OCI-M2 (cell line): ENCODE measurements at regions not wholly inside any gene's neighbourhood (a gene's known extent, or its start where the extent isn't known, plus 50 kb on each side); places are given as distances from the start of the nearest gene placed in this dataset.
"Not testable (repeated sequence)": the region's sequence is repeated elsewhere in the genome, so short reads cannot be mapped to it uniquely, and the experiment has no call there.

Experiments
- DNase-seq: peaks from one replicate; lab custom pipeline; 2025; ENCODE audit not compliant: unreplicated experiment; lab: John Stamatoyannopoulos, UW

GRCh38 chr14:83133981-83134645 lies 1600.5 kb upstream of the SEL1L start:
- DNase-seq = no peak

DNA sequence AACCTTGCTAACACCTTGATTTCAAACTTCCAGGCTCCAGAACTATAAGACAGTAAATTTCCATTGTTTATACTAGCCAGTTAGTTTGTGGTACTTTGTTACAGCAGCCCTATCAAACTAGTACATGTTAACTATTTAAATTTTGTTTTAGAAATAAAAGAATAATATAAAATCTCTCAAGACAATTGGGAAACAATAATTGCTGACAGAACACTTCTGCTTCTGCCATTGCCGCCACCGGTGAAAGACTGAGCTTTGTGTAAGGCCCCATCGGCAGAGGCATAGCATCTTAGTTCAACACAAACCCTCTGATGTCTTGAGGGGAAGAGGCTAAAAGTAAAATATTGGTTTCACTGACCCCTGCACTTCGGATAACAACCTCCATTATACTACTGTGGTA lies 1607.1 kb upstream of the SEL1L start:
- DNase-seq = no peak

DNA sequence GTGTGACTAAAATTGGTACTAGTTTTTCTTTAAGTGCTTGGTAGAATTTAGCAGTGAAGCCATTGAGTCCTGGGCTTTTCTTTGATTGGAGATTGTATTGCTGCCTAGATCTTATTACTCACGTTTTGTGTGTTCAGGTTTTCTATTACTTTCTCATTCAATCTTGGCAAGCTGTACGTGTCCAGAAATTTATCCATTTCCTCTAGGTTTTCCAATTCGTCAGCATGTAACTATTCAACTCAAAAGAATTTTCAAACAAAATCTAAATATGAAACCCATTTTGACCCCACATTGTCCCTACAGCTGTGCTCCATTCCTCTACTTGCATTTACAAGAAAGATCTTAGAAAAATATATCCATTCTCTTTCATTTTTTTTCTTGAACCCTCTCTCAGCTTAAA lies 1613.4 kb upstream of the SEL1L start:
- DNase-seq = no peak

- DNase-seq = no peak
Measured at GRCh38 chr14:83151571-83151970, 1617.9 kb upstream of the SEL1L start.

GRCh38 chr14:83153081-83153480 lies 1619.4 kb upstream of the SEL1L start:
- no peak for DNase-seq

DNA sequence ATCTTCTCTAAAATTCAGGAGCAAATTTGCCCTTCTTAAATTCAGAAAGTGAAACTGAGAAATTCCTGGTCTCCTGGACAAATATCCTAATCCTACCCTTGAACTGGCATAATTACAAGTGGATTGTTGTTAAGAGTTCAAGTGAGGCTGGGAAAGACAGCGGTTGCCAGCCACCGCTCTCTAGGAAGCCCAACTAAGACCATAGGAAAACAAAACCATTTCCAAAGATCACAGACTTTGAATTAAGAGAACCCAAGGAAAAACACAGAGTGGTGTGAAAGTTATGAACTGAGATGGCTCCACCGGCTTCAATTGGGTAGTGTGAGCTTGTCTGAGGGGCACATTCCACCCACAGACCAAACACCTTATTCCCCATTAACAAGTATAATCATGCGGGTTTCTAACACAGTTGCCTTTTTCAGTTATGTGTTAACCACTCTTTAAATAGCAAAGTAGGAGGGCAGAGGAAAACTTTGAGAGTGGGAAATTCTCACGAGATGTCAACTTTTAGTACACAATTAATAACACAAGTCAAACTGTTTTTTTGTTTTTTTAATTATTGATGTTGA lies 1628.8 kb upstream of the SEL1L start:
- DNase-seq = no peak

- no peak for DNase-seq
Measured at GRCh38 chr14:83163016-83163415, 1629.4 kb upstream of the SEL1L start.

DNA sequence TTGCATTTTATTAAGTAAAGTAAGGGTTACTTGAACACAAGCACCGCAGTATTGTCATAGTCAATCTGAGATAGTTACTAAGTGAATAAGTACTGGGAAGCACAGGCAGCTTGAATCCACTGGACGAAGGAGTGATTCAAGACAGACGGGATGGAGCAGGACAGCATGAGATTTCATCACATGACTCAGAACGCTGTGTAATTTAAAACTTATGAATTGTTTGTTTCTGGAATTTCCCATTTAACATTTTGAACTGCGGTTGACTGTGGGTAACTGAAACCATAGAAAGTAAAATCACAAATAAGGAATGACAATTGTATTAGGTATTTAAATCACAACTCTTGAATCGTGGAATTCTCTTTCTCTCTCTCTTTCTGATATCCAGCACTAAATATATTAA lies 1630.4 kb upstream of the SEL1L start:
- DNase-seq = no peak

DNA sequence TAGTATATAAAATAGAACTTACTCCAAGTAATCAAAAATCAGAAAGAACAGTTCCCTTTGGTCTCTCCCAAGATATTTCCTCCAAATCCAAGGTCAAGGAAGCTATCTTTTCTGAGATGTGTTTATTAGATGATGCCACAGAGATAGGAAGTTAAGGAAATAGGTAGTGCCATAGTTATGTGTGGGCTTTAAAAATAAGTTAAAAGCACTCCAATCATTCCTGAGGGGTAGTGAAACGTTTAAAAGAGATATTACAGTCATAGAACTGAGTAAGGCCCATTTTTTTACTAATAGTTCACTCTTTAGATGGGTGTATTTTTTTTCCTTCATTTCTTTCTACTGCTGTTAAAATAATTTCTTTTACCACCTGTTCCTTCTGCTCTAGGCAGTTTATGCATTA lies 1630.9 kb upstream of the SEL1L start:
- no peak for DNase-seq

GRCh38 chr14:83170165-83170564 lies 1636.5 kb upstream of the SEL1L start:
- no peak for DNase-seq

GRCh38 chr14:83171761-83172160 lies 1638.1 kb upstream of the SEL1L start:
- DNase-seq = no peak

GRCh38 chr14:83172363-83172762 lies 1638.7 kb upstream of the SEL1L start:
- no peak for DNase-seq

DNA sequence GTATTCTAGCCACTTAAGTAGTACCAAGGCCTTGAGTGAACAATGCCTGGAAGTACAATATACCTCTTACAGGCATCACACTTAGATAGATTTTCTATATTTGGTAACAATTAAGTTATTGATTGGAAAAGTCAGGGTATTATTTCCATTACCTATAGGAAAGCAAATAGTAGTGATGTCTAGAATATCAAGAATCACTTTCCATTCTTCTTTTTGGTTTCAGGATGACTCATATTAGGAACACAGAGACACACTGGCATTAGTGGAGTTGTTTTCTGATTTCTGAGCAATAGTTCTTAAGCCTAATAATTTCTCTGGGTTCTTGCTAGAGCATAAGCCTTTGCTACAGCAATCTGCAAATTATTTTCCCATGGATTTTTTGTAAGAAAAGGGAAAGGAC lies 1640.0 kb upstream of the SEL1L start:
- no peak for DNase-seq

- DNase-seq = no peak
Measured at GRCh38 chr14:83184531-83184930, 1650.9 kb upstream of the SEL1L start.

DNA sequence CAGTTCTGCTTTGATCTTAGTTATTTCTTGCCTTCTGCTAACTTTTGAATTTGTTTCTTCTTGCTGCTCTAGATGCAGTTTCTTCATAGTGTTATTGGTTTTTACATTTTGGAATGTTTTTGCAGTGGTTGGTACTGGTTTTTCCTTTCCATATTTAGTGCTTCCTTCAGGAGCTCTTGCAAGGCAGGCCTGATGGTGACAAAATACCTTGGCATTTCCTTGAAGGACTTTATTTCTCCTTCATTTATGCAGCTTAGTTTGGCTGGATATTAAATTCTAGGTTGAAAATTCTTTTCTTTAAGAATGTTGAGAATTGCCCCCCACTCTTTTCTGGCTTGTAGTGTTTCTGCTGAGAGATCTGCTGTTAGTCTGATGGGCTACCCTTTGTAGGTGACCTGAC lies 1654.7 kb upstream of the SEL1L start:
- not testable (repeated sequence) for DNase-seq

GRCh38 chr14:83196236-83196635 lies 1662.6 kb upstream of the SEL1L start:
- DNase-seq = no peak

- DNase-seq = no peak
Measured at GRCh38 chr14:83197271-83197670, 1663.6 kb upstream of the SEL1L start.

GRCh38 chr14:83207550-83207949 lies 1673.9 kb upstream of the SEL1L start:
- DNase-seq = no peak

- DNase-seq = no peak
Measured at GRCh38 chr14:83208341-83208740, 1674.7 kb upstream of the SEL1L start.

DNA sequence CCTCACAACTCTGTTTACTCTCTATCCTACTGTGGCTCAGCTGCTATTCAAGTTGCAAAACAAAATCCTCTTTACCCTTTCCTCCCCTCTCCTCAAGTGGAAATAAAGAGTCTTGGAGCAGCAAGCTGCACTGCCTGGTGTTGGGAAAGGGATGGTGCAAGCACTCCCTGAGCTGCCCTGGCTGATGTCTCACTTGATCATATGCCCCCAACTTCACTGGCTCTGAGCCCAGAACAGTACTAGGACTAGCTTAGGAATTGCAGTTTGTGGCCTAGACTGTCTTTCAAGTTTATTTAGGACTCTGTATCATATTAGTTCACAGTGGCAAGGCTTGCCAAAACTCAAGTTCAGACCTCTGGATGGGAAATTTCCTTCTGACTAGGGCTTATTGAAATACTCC lies 1683.8 kb upstream of the SEL1L start:
- DNase-seq = no peak

- no peak for DNase-seq
Measured at GRCh38 chr14:83247924-83248639, 1714.4 kb upstream of the SEL1L start.

DNA sequence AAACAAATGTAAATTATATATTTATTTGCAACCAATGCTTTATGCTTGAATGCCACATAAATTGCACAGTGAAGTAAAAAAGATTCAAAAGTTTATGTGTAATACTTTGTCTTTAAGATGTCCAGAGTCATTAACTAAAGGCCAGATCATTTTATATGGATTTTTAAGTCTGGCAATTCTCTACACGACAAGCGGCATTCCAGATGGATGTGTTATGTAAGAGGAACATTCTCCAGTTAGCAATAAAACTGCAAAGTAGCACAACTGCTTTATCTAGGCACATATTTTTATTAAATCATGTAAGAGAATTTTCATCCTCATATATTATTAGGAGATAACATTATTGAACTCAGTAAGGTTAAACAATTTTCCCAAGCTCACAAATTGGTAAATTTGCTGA lies 1717.7 kb upstream of the SEL1L start:
- DNase-seq = no peak

GRCh38 chr14:83253870-83254269 lies 1720.2 kb upstream of the SEL1L start:
- DNase-seq = no peak
